ENCODE measurements at regions not wholly inside any gene's neighbourhood (a gene's known extent, or its start where the extent isn't known, plus 50 kb on each side); places are given as distances from the start of the nearest gene placed in this dataset.

GRCh38 chr2:166764702-166765101 lies 123.6 kb upstream of the XIRP2 start:
- Histone ChIP-seq H3K4me1 (ENCODE audit: insufficient read depth) (no peaks in the 10 kb centered on the region), H3K4me2 (no peak overlapping the region), H3K27me3 (no peaks in the 10 kb centered on the region), H3K4me3 (no peak overlapping the region), H3K9me3 (ENCODE audit: low read depth) (no peaks in the 10 kb centered on the region), H3K79me2 (no peaks in the 10 kb centered on the region), H3K36me3 (replicated peaks; ENCODE audit: insufficient read depth, low read depth) (no peaks in the 10 kb centered on the region), H3K9me2 (replicated peaks; ENCODE audit: insufficient read depth) (no peaks in the 10 kb centered on the region), H3K27ac (no peak overlapping the region), H4K20me1 (ENCODE audit: insufficient read depth, poor library complexity, severe bottlenecking) (no peaks in the 10 kb centered on the region), H2AFZ (no peak overlapping the region)
- no peak for TF ChIP-seq EZH2 (IDR thresholded peaks at IDR 0.05; ENCODE audit: borderline replicate concordance)
- no peak for DNase-seq (ENCODE audit: low spot score)

- Histone ChIP-seq H3K79me2 (no peaks in the 10 kb centered on the region), H3K4me2 (no peak overlapping the region), H4K20me1 (ENCODE audit: insufficient read depth, poor library complexity, severe bottlenecking) (no peaks in the 10 kb centered on the region), H3K9me3 (ENCODE audit: low read depth) (no peaks in the 10 kb centered on the region), H3K27ac (no peak overlapping the region), H3K4me3 (no peak overlapping the region), H3K36me3 (replicated peaks; ENCODE audit: insufficient read depth, low read depth) (no peaks in the 10 kb centered on the region), H2AFZ (no peak overlapping the region), H3K27me3 (no peaks in the 10 kb centered on the region), H3K9me2 (replicated peaks; ENCODE audit: insufficient read depth) (no peaks in the 10 kb centered on the region), H3K4me1 (ENCODE audit: insufficient read depth) (no peaks in the 10 kb centered on the region)
- no peak for TF ChIP-seq CTCF (IDR thresholded peaks at IDR 0.05; ENCODE audit: poor library complexity)
- no peak for TF ChIP-seq EZH2 (IDR thresholded peaks at IDR 0.05; ENCODE audit: borderline replicate concordance)
- 100% methylated on average over 1 of the region's 1 CpG for WGBS (ENCODE audit: low lambda C conversion rate, missing lambda C conversion rate)
- no peak for DNase-seq (ENCODE audit: low spot score)
Observed at GRCh38 chr2:166764216-166764615, 124.1 kb upstream of the XIRP2 start.

GRCh38 chr2:166762746-166763145 lies 125.5 kb upstream of the XIRP2 start:
- no peaks in the 10 kb centered on the region for H3K27me3 ChIP-seq
- no peak overlapping the region for H3K4me3 ChIP-seq
- H4K20me1 ChIP-seq (ENCODE audit: insufficient read depth, poor library complexity, severe bottlenecking) = no peaks in the 10 kb centered on the region
- TF ChIP-seq EZH2phosphoT487 (IDR thresholded peaks at IDR 0.05; ENCODE audit: low read depth, severe bottlenecking, unreplicated experiment) (no peak), CTCF (IDR thresholded peaks at IDR 0.05; ENCODE audit: poor library complexity) (no peak), EZH2 (IDR thresholded peaks at IDR 0.05; ENCODE audit: borderline replicate concordance) (no peak)
- no peak overlapping the region for H3K27ac ChIP-seq
- DNase-seq (ENCODE audit: low spot score) = peak; percentile 10
- no peak overlapping the region for H2AFZ ChIP-seq
- 68% methylated on average over 2 of the region's 2 CpGs for WGBS (ENCODE audit: low lambda C conversion rate, missing lambda C conversion rate)
- no peaks in the 10 kb centered on the region for H3K9me2 ChIP-seq (replicated peaks; ENCODE audit: insufficient read depth)
- no peaks in the 10 kb centered on the region for H3K79me2 ChIP-seq
- H3K4me2 ChIP-seq = no peak overlapping the region
- no peaks in the 10 kb centered on the region for H3K4me1 ChIP-seq (ENCODE audit: insufficient read depth)
- no peaks in the 10 kb centered on the region for H3K36me3 ChIP-seq (replicated peaks; ENCODE audit: insufficient read depth, low read depth)
- no peaks in the 10 kb centered on the region for H3K9me3 ChIP-seq (ENCODE audit: low read depth)

- WGBS (ENCODE audit: low lambda C conversion rate, missing lambda C conversion rate) = 87% methylated on average over 4 of the region's 4 CpGs
- no peaks in the 10 kb centered on the region for H3K27me3 ChIP-seq
- H3K4me2 ChIP-seq = no peak overlapping the region
- no peak for DNase-seq (ENCODE audit: low spot score)
- H3K79me2 ChIP-seq = no peaks in the 10 kb centered on the region
- H3K4me3 ChIP-seq = no peak overlapping the region
- no peak overlapping the region for H2AFZ ChIP-seq
- TF ChIP-seq EZH2 (IDR thresholded peaks at IDR 0.05; ENCODE audit: borderline replicate concordance) (no peak), EZH2phosphoT487 (IDR thresholded peaks at IDR 0.05; ENCODE audit: low read depth, severe bottlenecking, unreplicated experiment) (no peak), CTCF (IDR thresholded peaks at IDR 0.05; ENCODE audit: poor library complexity) (no peak)
- no peaks in the 10 kb centered on the region for H3K36me3 ChIP-seq (replicated peaks; ENCODE audit: insufficient read depth, low read depth)
- no peaks in the 10 kb centered on the region for H3K9me2 ChIP-seq (replicated peaks; ENCODE audit: insufficient read depth)
- no peaks in the 10 kb centered on the region for H4K20me1 ChIP-seq (ENCODE audit: insufficient read depth, poor library complexity, severe bottlenecking)
- H3K4me1 ChIP-seq (ENCODE audit: insufficient read depth) = no peaks in the 10 kb centered on the region
- H3K9me3 ChIP-seq (ENCODE audit: low read depth) = no peaks in the 10 kb centered on the region
- no peak overlapping the region for H3K27ac ChIP-seq
Observed at GRCh38 chr2:166758956-166759355, 129.3 kb upstream of the XIRP2 start.
